ENCODE measurements at regions not wholly inside any gene's neighbourhood (a gene's known extent, or its start where the extent isn't known, plus 50 kb on each side); places are given as distances from the start of the nearest gene placed in this dataset.

DNA sequence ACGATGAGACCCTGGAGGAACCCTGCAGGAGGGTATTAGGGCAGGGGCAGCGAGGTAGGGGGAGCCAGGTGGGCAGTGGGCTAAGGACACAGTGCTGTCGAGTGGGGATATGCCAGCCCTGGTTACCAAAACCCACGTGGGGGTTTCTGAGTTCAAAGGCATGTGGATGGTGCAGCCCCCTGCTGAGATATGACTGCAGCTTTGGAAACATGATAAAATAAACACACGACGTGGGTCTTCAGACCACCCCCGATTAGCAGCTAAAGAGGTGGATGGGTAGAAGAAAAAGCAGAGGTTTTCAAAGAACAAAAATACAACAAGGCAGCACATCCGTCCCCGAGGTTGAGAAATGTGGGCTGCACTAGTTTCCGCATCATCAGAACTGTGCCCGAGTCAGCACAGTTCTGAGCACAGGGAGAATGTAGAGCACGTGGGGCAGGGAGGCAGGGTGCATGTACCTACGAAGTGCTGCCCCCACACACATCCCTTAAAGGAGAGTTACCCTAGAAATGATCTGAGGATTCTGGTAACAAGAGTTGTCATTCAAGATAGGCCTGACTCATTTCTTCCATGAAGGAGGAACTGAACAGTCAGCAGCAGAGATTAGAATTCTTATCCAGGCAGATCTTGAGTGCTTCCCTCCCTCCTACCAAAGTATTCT is 121.3 kb downstream of the RPLP1 start:
- TF ChIP-seq, protein P1, sequence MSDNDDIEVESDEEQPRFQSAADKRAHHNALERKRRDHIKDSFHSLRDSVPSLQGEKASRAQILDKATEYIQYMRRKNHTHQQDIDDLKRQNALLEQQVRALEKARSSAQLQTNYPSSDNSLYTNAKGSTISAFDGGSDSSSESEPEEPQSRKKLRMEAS (IDR thresholded peaks at IDR 0.05; ENCODE audit: low read depth): no peak
- TF ChIP-seq, protein P2, sequence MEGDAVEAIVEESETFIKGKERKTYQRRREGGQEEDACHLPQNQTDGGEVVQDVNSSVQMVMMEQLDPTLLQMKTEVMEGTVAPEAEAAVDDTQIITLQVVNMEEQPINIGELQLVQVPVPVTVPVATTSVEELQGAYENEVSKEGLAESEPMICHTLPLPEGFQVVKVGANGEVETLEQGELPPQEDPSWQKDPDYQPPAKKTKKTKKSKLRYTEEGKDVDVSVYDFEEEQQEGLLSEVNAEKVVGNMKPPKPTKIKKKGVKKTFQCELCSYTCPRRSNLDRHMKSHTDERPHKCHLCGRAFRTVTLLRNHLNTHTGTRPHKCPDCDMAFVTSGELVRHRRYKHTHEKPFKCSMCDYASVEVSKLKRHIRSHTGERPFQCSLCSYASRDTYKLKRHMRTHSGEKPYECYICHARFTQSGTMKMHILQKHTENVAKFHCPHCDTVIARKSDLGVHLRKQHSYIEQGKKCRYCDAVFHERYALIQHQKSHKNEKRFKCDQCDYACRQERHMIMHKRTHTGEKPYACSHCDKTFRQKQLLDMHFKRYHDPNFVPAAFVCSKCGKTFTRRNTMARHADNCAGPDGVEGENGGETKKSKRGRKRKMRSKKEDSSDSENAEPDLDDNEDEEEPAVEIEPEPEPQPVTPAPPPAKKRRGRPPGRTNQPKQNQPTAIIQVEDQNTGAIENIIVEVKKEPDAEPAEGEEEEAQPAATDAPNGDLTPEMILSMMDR (IDR thresholded peaks at IDR 0.05): no peak
- no peak for TF ChIP-seq TAF1 (IDR thresholded peaks at IDR 0.05; ENCODE audit: borderline replicate concordance, low read depth, low read length)
- TF ChIP-seq EP300 (IDR thresholded peaks at IDR 0.05; ENCODE audit: borderline replicate concordance in 1 of 2, low read depth in 1 of 2, low read length in 1 of 2): no peak
- TF ChIP-seq RFX5 (IDR thresholded peaks at IDR 0.05; ENCODE audit: low read length): no peak
- TF ChIP-seq NFIC (IDR thresholded peaks at IDR 0.05; ENCODE audit: borderline replicate concordance): no peak
- TF ChIP-seq POLR2AphosphoS5 (IDR thresholded peaks at IDR 0.05; ENCODE audit: low read depth, low read length): no peak
- no peak for TF ChIP-seq GABPA (IDR thresholded peaks at IDR 0.05; ENCODE audit: low read depth)

All from SK-N-SH (cell line).